NCI-H460 (cell line): ENCODE measurements at regions not wholly inside any gene's neighbourhood (a gene's known extent, or its start where the extent isn't known, plus 50 kb on each side); places are given as distances from the start of the nearest gene placed in this dataset.
A peak's percentile ranks its signal among the peaks of the same experiment; 100 is the strongest.
"Not testable (repeated sequence)": the region's sequence is repeated elsewhere in the genome, so short reads cannot be mapped to it uniquely, and the experiment has no call there.

Source experiments
- DNase-seq: peaks from one replicate; pipeline ENCODE4 v3.0.0-alpha.2; 2016; ENCODE audit warnings: low read depth; ENCODE audit errors: extremely low read depth

DNA sequence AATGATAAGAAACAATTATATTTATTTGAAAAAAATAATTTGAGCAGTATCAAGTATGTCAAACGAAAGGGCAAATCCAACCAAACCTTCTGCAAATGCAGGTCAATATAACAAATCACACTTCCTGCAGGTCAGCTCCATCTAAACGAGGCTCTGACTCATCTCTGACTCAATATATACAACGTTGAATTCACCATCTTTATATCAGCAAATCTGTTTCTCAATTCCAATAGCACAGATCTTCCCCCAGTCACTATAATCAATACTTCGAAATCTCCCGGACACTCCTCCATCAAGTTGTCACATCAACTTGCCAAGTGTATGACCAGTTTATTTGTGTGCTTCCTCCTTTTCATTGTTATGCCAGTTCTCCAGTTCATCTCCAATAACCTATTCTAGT, 388.9 kb downstream of the ZEB2 start:
- no peak for DNase-seq

DNA sequence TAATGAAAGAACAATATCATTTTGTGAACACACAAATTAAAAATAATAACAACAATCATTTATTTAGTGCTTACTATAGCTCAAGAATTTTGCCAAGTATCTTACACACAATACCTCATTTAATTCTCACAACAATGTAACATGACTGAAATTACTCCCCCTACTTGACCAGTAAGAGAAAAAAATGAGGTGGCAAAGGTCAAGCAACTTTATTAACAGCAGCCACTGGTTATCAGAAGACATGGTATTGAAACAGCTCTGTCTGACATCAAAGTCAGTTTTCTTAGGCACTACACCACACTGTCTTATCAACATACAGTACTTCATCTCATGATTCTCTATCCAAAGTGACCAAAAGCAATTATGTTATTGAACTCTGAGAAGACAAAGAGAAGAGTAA, 389.4 kb downstream of the ZEB2 start:
- no peak for DNase-seq

DNA sequence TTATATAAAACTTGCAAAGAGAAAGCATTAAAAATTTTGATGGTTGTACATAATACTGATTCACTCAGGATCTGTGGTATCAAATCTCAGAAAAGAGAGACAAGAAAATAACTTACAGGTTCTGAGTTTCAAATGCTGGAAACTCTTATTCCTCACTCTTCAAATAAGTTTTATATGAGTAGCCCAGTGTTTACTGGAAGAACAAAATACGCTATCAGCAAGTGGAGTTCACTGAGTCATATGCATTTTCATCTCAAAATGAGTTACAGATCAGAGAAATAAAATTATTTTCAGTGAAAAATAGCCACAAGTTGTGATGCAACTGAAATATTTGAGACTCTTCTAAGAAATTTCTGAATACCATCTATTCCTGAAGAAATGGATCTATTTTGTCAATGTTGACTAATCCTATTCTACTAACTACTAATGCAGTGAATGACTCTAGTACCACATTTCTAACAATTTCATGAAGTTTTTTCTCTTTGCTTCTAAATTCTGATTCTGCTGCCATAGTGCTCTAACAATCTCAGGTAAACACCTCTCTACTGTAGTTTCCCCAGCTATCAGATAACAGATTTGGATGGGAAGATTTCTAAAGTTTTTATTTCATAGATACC, 391.7 kb downstream of the ZEB2 start:
- no peak for DNase-seq

DNA sequence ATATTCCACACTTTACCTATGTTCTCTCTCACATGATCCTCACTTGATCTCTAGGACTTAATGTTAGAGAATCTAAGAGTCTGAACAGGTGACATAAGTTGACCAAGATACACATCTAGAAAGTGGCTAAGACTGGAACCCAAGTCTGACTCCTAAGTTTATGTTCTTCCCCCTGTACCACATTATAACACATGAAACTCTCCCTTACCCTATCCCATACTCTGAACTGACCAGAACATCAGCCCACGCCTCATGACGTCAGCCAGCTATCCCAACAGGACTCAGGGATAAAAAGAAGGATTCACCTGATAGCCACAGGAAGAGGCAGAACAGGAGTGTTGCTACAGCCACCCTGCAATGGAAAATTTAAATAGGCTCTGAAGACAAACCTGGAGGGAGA, 392.2 kb downstream of the ZEB2 start:
- no peak for DNase-seq

DNA sequence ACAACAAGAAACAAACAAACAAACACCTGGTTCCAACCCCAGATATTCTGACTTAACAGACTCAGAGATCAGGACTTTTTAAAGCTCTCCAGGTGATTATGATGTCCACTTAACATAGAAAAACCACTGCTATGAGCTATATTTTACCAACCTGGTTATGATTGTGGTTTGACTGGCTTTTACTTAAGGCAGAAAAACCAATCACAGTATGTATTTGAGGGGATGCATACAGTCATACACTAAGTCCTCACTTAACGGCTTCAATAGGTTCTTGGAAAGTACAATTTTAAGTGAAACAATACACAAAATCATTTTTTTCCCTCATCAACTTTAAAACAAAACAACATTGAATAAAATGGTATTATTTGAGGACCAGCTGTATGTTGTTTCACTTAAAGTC, 393.6 kb downstream of the ZEB2 start:
- DNase-seq: no peak

DNA sequence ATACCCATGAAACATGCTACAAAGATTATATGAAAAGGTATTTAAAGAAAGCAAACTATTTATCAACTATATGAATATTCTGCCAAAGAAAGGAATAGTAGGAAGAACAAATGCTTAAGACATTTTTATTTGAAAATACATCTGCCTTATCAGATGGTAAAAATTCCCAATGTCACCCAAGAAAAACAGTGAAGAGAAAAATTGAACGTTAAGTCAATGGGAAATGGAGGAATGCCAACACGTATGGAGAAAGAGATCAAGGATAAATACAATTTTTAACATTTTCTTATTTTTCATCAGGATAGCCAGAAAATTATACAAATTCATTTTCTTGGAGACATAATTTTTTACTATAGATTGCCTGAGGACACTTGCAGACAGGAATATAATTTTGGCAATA, 394.2 kb downstream of the ZEB2 start:
- no peak for DNase-seq

DNA sequence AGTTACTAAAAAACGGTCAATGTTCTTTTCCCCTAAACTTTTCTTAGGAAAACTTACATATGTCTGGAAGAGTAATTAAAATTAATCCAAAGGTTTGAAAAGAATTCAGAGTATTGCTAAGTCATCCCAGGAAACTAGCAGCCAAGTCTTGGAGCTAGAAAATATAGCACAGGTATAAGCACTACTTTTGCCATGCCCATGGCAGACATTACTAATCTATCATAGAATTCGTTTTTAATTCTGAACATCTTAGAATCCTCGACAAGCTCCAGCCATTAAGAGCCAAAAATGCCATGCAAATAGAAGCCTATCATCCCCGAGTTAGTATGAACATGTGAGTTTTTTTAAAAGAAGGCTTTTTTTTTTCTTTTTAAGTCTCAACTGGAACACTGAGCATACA, 395.0 kb downstream of the ZEB2 start:
- DNase-seq: no peak

DNA sequence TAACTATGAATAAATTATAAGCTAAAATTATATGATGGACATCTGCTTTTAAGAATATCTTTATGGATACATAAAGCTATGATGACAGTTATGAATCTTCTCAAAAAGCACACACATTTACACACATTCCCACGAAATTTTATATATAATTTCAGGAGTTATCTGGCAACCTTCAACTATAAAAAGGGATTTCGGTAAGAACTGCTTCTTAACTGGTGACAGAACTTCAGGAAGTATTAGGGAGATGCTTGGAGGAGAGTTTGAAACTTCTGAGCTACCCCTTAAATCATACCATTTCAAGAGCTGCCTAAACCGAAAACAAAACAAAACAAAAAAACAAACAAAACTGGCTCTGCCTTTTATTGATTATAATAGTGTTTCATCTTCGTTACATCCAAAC, 399.4 kb downstream of the ZEB2 start:
- no peak for DNase-seq

DNA sequence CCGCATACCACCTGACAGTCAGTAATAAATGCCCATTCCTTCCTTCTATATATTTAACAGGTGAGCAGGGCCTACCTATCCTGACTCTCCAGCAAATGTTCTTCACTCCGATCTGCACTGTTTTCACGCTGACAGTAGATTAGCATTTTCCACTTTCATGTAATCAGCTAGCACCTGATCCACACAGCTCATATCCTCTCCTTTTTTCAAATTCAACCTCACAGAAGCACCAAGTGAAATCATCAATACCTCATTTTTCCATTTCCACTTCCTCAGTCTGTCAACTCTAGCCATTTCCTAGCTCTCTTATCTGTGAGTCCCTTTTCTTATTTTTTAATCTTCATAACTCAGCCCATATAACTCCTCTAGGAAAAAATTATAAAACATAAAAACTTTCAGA, 402.8 kb downstream of the ZEB2 start:
- DNase-seq: no peak

DNA sequence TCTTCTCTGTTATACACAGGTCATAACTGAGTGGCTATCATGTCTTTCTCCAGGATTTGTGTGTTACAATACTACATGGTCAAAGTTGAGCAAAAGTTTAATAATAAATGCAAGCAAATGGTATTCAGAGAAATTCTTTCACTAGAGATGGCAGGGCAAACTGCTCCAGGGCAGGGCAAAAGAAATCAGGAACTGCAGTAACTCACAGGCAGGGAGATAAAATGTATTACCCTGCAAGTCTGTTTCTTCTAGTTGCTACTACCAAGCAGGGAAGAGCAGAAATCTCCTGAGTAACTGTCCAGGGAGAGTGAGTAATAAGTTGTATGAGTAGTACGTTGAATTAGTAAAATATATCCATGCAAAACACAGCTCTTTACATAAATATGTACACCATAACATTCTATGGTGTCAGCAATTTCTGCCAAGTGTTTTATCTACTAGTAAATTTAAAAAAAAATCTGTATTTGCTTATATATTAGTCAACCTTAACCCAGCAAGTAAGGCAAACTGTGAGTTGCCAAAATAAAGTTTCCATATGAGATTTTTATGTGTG, 404.1 kb downstream of the ZEB2 start:
- no peak for DNase-seq

DNA sequence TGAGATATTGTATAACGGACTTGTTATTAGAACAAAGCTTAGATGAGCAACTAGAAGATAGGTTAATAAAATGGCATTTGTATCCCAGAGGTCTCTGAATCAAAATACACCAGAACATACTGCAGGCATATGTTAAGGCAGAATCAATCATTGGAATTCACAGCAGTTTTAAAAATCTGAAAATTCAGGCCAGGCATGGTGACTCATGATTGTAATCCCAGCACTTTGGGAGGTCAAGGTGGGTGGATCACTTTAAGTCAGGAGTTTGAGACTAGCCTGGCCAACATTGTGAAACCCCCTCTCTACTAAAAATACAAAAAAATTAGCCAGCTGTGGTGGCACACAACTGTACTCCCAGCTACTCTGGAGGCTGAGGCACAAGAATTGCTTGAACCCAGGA, 405.2 kb downstream of the ZEB2 start:
- no peak for DNase-seq

DNA sequence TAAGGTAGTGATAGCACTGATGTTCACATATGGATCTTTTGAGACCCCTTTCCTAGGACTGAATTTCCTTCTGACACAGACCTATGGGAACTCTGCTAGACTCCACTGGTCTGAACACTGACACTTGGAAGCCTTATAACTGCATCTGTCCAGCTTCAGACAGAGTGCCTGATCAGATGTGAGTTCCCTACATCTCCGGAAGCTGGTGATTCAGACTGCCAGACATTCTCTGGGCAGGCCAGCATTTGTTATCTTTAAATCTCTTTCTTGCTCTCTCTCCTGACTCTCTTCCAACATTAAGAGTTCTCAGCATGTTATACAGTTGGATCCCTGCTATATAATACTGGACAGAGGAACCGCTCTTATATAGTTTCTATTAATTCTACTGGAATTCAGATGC, 408.5 kb downstream of the ZEB2 start:
- DNase-seq: no peak

DNA sequence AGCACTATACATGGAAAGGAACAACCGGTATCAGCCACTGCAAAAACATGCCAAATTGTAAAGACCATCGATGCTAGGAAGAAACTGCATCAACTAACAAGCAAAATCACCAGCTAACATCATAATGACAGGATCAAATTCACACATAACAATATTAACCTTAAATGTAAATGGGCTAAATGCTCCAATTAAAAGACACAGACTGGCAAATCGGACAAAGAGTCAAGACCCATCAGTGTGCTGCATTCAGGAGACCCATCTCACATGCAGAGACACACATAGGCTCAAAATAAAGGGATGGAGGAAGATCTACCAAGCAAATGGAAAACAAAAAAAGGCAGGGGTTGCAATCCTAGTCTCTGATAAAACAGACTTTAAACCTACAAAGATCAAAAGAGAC, 413.8 kb downstream of the ZEB2 start:
- DNase-seq: not testable (repeated sequence)

DNA sequence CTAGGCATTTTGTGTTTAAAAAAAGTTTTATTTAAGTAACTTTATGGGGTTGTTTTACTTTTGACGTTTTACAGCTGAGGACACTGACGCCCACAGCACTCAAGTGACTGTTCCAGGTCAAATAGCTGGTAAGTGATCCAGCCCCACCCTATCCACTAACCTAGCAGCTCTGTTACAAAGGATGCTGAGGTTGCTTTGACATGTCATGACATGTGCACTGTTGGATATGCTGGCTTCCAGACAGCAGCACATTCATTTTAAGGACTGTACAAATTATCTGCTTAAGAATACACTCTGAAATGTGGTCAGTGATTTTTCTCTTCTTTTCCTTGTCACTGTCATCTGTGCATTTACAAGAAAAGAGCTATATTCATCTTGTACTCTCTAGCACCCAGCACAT, 417.5 kb downstream of the ZEB2 start:
- DNase-seq: no peak

DNA sequence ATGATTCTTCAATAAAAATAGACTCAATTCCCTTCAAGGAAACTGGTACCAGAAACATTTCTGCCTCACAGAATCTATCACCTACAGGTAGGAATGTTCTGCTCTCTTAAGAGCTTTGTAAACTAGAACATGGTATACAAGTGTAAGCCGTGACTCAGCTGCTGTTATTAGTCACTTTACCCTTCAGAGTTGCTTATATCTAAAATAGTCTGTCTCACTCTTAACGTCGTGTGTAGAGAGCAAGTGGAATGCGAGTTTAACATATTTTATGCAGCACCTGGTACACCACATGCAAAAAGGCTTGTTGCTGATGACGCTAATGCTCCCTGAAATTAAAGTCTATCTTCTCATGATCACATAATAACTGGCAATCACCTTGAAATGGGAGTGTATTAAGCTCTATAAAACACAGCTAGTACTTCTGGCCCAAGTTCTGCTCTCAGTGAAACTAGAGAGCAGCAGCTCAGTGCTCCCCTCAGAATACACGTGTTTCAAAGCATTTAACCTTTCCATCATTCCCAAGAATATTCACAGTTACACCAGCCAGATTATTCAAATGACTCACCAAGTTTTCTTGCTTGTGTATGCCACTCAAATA, 420.0 kb downstream of the ZEB2 start:
- peak; percentile 51 for DNase-seq

DNA sequence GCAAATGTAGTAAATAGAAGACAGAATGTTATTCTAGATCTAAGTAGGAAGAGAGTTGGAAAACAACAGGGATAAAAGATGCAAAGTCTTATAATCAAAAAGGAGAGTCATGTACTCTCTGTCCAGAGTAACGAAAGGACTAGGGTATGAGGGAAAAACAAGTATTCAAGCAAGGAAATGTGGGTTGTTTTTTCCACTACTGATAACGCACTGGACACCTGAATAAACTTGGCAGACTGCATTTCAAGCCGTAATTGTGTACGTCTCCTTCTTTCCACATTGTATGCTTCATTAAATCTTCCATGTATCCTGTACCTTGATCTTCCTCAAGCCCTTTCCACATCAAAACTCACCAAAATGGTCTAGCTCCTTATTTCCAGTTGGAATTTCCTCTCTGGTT, 420.6 kb downstream of the ZEB2 start:
- DNase-seq: no peak

DNA sequence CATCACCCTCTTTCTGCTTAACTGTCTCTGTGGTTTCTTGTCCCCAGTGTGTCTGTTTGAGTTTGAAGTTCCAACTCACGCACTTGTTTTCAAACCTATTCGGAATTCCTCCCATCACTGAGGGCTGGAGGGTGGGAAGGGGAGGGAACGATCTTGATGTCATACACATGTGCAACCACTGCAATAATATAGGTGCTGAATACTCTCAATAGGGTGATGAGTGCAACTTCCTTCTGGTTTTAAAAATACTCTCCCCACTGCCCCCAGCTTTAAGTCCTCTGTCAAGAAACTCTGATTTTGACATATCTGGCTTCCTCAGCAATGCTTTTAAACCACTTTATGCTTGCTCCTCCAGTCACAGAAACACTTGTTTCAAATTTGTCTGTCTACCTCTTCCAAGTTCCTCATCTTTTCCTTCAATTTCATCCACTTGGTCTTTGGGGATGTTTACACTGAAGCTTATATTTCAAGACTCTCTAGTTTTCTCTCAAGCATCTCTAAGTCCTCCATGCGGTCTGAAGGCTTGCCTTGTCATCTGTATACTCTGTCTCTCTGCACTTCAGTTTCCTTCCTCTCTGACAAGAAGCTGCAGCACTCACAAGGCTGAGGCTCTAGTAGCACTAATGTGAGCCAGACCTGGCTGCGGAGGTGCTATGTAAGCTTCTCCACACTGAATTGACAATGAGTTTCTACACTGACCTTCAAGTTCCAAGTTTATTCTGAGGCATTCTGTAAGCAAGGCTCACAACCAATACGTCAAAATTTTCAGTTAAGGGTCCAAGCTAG, 422.3 kb downstream of the ZEB2 start:
- DNase-seq: no peak

DNA sequence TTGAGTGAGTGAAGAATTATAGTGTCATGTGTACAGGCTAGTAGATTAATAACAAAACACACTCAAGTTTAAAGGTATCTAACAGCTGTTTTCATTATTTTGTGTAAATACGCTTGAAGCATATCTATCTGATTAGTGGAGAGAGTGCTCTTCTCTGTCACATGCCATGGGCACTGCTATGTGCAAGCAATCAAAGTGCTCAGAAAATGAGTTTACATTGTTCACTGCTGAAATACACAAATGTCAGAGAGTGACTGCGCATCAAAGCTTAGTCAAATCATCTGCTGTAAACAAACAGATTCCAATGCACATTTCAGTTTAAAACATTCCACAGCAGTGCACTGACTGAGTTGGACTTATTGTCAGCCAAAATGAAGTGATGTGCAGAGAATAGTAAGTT, 423.4 kb downstream of the ZEB2 start:
- no peak for DNase-seq

DNA sequence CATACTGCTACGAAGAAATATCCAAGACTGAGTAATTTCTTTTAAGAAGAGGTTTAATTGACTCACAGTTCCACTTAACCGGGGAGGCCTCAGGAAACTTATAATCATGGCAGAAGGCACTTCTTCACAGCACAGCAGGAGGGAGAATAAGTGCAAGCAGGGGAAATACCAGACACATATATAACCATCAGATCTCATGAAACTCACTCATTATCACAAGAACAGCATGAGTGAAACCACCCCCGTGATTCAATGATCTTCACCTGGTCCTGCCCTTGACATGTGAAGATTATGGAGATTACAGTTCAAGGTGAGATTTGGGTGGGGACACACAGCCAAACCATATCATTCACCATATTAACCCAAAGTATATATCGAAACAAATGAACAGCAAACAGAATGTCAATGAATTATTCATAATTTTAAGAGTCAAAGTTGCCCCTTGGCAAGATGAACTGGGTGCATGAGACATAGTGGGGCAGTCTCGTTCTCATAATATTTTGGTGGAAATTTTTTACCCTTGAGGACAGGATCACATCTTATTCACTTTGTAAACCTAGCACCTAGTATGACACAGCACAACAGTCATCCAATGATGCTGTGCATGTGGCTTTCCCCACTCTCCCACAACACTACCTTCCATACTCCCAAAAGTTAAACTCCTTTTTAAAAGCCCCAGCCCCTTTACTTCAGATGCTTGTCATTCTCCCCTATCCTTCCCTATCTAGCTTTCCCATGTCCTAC, 425.3 kb downstream of the ZEB2 start:
- no peak for DNase-seq

DNA sequence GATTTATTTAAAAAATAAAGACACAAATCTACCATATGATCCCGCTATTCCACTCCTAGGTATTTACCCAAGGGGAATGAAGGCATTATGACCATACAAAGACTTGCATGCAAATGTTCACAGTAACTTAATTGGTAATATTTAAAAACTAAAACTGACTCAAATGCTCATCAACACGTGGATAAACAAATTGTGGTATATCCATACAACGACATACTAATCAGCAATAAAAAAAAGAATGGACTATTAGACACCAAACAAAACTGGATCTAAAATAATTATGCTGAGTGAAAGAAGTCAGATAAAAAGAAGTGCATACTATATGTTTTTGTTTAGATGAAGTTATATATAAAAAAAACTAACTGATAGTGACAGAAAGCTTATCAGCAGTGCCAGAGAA, 428.3 kb downstream of the ZEB2 start:
- DNase-seq: no peak

DNA sequence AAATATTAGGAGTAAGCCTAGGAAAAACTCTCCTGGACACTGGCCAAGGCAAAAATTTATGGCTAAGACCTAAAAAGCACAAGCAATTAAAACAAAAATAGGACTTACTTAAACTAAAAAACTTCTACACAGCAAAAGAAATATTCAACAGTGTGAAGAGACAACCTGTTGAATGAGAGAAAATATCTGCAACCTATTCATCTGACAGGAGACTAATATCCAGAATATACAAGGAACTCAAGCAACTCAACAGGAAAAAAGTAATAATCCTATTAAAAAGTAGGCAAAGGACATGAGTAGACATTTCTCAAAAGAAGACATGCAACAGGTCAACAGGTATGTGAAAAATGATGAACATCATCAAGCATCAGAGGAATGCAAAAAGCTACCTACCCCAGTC, 431.1 kb downstream of the ZEB2 start:
- DNase-seq: no peak
